GM19193 (cell line): ENCODE measurements at regions not wholly inside any gene's neighbourhood (a gene's known extent, or its start where the extent isn't known, plus 50 kb on each side); places are given as distances from the start of the nearest gene placed in this dataset.

Experiments used
- POLR2A ChIP-seq: IDR thresholded peaks from 4 replicates; pipeline ENCODE4 v1.6.1; 2011; ENCODE audit not compliant: insufficient read depth, insufficient read length; ENCODE audit errors: extremely low read depth

DNA sequence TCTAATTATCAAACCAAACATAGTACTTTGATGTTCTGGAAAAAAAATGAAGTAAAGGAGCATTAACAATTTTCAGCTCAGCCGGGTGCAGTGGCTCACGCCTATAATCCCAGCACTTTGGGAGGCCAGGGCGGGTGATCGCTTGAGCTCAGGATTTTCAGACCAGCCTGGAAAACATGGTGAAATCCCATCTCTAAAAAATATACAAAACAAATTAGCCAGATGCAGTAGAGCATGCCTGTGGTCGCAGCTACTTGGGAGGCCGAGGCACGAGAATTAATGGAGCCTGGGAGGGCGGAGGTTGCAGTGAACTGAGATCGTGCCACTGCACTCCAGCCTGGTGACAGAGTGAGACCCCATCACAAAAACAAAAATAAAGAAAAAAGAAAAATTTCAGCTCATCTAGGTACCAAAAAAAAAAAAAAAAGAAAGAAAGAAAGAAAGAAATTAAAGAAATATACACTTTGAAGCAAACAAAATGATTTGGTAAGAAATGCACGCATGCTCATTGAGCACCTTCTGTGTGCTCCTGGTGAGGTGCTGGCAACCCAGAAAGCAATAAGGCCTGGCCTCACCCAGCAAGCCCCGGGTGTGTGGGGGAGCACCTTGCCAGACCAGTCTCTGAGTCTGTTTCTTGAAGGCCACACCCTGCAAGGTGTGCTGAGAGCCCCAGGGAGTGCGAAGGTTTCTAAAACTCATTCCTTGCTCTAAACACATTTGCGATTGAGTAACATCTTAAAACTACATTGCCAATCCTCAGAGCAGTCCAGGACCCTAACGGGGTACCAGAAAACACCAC is 133.5 kb downstream of the TFCP2L1 start:
- no peak for TF ChIP-seq POLR2A

GRCh38 chr2:121152861-121153260 is 132.1 kb downstream of the TFCP2L1 start:
- TF ChIP-seq POLR2A = no peak

GRCh38 chr2:121153516-121153915 is 131.5 kb downstream of the TFCP2L1 start:
- TF ChIP-seq POLR2A = no peak

GRCh38 chr2:121155502-121156056 is 129.4 kb downstream of the TFCP2L1 start:
- no peak for TF ChIP-seq POLR2A

DNA sequence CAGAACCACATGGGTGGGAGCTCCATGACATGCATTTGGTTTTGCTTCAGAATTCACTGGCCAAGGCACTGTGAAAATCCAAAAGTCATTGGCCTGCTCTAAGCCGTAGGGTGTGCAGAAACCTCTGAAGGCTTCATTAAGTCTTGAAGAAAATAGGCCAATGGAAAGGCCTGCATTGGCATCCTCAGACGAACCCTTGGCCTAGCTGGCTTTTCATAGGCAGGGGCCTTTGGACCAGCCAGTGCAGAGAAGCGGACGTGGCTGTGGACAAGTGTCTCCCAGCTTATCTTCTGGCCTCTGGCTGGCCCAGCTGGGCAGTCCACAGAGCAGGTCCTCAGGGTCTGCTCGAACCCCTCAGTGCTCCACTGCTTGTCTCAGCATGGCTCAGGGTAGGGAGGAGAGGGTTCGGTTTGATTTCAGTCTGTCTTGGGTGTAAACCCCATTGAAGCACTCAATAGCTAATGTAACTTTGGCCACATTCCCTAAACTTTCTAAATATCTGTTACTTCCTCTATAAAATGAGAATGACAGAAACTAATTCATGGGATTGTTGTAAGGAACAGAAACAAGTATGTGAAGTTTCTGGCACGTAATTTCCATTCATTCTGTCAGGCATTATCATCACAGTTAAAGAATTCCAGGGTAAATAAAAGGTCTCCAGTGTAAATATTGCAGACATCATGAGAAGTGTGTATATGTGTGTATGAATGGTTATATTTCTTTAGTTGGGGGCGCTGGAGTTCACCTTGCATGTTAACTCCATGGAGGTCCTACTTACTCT is 125.5 kb downstream of the TFCP2L1 start:
- no peak for TF ChIP-seq POLR2A

DNA sequence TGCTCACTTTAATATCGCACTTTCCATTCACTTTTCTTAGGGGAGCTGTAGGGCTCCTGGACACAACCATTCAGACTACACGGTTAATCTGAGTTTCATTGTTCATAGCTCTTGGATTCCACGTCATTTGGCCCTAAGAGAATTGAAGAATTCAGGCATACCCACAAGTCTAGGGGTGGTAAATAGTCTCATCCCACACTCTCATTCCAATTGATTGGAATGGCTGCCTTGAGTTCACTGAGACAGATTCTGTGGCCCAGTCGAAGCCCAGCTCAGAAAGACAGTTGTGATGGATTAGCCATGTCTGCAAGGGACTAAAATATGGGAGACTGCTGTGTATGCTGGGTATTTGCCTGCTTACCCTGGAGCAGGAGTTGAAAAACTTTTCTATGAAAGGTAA is 124.6 kb downstream of the TFCP2L1 start:
- TF ChIP-seq POLR2A = no peak

- no peak for TF ChIP-seq POLR2A
Measured at GRCh38 chr2:121161272-121161671, 123.7 kb downstream of the TFCP2L1 start.

DNA sequence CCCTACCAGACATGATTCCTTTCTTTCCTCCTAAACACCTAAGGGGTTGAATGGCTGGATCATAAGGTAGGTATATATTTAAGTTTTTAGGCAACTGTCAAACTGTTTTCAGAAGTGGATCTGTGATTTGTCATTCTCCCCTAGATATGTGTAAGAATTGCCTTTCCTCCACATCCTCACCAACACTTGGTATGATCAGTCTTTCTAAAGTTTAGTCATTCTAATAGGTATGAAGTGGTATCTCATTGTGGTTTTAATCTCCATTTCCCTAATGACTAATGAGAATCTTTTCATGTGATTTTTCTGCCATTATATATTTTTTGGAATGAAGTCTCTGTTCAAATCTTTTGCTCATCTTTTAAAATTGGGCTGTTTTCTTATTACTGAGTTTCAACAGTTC is 122.1 kb downstream of the TFCP2L1 start:
- TF ChIP-seq POLR2A = no peak

DNA sequence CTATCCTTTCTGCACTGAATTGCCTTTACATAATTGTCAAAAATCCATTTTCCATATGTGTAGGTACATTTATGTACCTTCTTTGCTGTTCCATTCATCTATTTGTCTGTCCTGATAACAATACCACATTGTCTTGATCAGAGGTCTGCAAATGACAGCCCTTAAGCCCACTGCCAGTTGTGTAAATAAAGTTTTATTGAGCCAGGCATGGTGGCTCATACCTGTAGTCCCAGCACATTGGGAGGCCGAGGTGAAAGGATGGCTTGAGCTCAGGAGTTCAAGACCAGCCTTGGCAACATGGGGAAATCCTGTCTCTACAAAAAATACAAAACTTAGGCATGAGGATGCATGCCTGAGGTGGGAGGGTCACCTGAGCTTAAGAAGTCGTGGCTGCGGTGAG is 121.0 kb downstream of the TFCP2L1 start:
- no peak for TF ChIP-seq POLR2A

DNA sequence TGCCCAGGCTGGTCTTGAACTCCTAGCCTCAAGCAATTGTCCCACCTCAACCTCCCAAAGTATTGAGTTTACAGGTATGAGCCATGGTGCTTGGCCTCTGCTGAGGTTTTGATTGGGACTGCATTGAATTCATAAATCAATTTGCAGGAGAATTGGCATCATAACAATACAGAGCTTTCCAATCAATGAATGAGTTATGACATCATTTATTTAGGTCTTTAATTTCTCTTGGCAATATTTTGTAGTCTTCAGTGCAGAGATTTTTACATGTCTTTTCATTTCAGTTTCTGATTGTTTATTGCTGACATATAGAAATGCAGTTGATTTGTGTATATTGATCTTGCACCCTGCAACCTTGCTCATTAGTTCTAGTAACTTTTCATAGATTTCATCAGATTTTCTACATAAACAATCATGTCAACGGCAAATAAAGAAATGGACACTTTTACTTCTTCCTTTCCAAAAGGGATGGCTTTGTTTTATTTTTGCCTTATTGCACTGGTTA is 119.9 kb downstream of the TFCP2L1 start:
- TF ChIP-seq POLR2A = no peak
